Nephron (organoid): ENCODE measurements at regions not wholly inside any gene's neighbourhood (a gene's known extent, or its start where the extent isn't known, plus 50 kb on each side); places are given as distances from the start of the nearest gene placed in this dataset.

ENCODE experiments used
- H3K27ac Mint-ChIP-seq, 3 experiments: 2 replicates each; pipeline ENCODE4 v1.8.0; 2020; ENCODE audit warnings: mixed read lengths in 3 of 3, mild to moderate bottlenecking in 2 of 3, moderate library complexity in 1 of 3
- H3K27me3 Mint-ChIP-seq: 2 replicates; pipeline ENCODE4 v1.8.0; 2021; ENCODE audit warnings: low read depth, mild to moderate bottlenecking, moderate library complexity, mixed read lengths
- H3K36me3 Mint-ChIP-seq: 2 replicates; pipeline ENCODE4 v1.8.0; 2020; ENCODE audit warnings: low read depth, mixed read lengths
- H3K4me1 Mint-ChIP-seq: 2 replicates; pipeline ENCODE4 v1.8.0; 2020; ENCODE audit warnings: mixed read lengths
- H3K4me3 Mint-ChIP-seq, 3 experiments: 2 replicates each; pipeline ENCODE4 v1.8.0; 2020; ENCODE audit warnings: mild to moderate bottlenecking in 3 of 3, mixed read lengths in 3 of 3, moderate library complexity in 2 of 3
- H3K9me3 Mint-ChIP-seq: 2 replicates; pipeline ENCODE4 v1.8.0; 2020; ENCODE audit warnings: mixed read lengths
- CTCF ChIP-seq, 3 experiments: fragments of 200-600 bp; sonication (generic); IDR thresholded peaks; one replicate each; pipeline ENCODE4 v1.5.0; 2021; ENCODE audit warnings: antibody characterized with exemption in 3 of 3; ENCODE audit not compliant: unreplicated experiment in 3 of 3

DNA sequence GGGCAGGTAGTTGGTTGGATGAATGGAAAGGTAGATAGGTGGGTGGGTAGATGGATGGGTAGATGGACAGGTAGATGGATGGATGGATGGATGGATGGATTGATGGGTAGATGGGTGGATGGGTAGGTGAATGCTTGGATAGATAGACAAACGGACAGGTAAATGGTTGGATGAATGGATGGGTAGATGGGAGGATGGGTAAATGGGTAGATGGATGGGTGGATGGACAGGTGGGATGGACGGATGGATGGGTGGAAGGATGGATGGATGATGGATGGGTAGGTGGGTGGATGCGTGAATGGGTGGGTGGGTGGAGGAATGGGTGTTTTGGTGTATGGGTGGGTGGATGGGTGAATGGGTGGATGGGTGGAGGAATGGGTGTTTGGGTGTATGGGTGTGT, 50.1 kb upstream of the ASAP2 start:
- no peak for TF ChIP-seq CTCF (IDR thresholded peaks at IDR 0.05; ENCODE audit: unreplicated experiment in 3 of 3)
- Mint-ChIP-seq H3K27ac (no peak overlapping the region), H3K27me3 (peaks cover 12% of the 10 kb centered on the region), H3K36me3 (no peaks in the 10 kb centered on the region), H3K9me3 (peaks cover 5% of the 10 kb centered on the region), H3K4me1 (peaks cover 12% of the 10 kb centered on the region), H3K4me3 (no peak overlapping the region)

- H3K36me3 Mint-ChIP-seq, result no peaks in the 10 kb centered on the region
- peaks cover 12% of the 10 kb centered on the region for H3K4me1 Mint-ChIP-seq
- no peak for TF ChIP-seq CTCF (IDR thresholded peaks at IDR 0.05; ENCODE audit: unreplicated experiment in 3 of 3)
- H3K27ac Mint-ChIP-seq, result no peak overlapping the region
- no peak overlapping the region for H3K4me3 Mint-ChIP-seq
- H3K27me3 Mint-ChIP-seq, result peaks cover 15% of the 10 kb centered on the region
- peaks cover 5% of the 10 kb centered on the region for H3K9me3 Mint-ChIP-seq
Measured at GRCh38 chr2:9154061-9154460, 52.6 kb upstream of the ASAP2 start.

- Mint-ChIP-seq H3K36me3 (no peaks in the 10 kb centered on the region), H3K4me3 (no peak overlapping the region), H3K27me3 (peaks cover 16% of the 10 kb centered on the region), H3K4me1 (peaks cover 12% of the 10 kb centered on the region), H3K27ac (peak overlapping the region; percentile 67 to 95 (median 74)), H3K9me3 (peaks cover 5% of the 10 kb centered on the region)
- no peak for TF ChIP-seq CTCF (IDR thresholded peaks at IDR 0.05; ENCODE audit: unreplicated experiment in 3 of 3)
Measured at GRCh38 chr2:9153643-9153980, 53.0 kb upstream of the ASAP2 start.

DNA sequence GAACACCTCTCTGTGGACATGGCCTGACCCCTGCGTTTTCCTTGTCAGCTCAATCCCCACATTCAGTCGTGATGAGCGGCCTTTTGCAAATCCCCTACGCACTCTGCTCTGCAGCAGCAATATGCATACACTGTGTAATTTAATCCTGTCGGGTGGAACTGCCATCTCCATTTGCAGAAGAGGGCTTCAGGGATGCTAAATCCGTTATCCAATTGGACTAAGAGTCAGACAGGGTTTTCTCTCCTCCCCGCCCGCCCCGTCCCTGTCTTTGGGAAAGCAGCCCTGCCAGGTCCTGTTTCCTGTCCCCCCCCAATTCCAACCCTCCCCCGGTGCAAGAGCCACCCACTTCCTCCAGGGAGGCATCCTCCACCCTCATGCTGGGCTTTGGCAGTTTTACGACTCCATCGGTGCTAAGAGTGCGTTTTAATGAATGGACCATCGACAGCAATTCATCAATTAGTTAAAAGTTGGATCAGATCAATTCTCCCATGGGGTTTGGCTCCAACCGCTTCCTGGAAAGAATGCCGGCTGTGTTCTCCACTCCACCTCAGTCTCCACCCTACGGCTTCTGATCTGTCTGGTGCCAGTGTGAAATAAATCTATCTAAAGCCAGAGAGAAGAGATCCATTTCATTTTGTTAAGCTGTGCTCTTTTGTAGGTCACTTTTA, 53.5 kb upstream of the ASAP2 start:
- Mint-ChIP-seq H3K27me3 (peaks cover 21% of the 10 kb centered on the region), H3K4me3 (peak overlapping the region; percentile 12 to 53 (median 46)), H3K9me3 (peaks cover 5% of the 10 kb centered on the region), H3K4me1 (peaks cover 12% of the 10 kb centered on the region), H3K27ac (peak overlapping the region; percentile 67 to 95 (median 74)), H3K36me3 (no peaks in the 10 kb centered on the region)
- no peak for TF ChIP-seq CTCF (IDR thresholded peaks at IDR 0.05; ENCODE audit: unreplicated experiment in 3 of 3)

DNA sequence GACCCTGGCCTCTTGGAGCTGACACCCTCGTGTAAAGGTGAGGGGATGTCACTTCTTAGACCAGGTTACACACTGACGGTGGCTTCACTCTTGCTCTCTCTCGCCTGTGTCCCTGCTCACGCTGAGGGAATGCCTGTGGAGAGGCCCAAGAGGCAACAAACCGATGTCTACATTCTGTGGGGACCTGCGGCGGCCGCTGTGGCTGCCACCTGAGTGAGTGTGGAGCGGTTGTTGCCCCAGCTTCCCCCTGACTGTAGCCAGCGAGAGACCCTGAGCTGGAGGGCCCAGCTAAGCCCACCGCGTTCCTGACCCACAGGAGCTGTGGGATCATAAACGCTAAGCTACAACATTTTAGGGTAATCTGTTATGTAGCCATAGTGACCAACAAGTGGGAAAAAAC, 55.7 kb upstream of the ASAP2 start:
- H3K9me3 Mint-ChIP-seq, result peaks cover 5% of the 10 kb centered on the region
- H3K27me3 Mint-ChIP-seq, result peaks cover 18% of the 10 kb centered on the region
- H3K4me3 Mint-ChIP-seq, result no peak overlapping the region
- H3K4me1 Mint-ChIP-seq, result peaks cover 12% of the 10 kb centered on the region
- no peak overlapping the region for H3K27ac Mint-ChIP-seq
- TF ChIP-seq CTCF (IDR thresholded peaks at IDR 0.05; ENCODE audit: unreplicated experiment in 3 of 3), result no peak
- H3K36me3 Mint-ChIP-seq, result no peaks in the 10 kb centered on the region

DNA sequence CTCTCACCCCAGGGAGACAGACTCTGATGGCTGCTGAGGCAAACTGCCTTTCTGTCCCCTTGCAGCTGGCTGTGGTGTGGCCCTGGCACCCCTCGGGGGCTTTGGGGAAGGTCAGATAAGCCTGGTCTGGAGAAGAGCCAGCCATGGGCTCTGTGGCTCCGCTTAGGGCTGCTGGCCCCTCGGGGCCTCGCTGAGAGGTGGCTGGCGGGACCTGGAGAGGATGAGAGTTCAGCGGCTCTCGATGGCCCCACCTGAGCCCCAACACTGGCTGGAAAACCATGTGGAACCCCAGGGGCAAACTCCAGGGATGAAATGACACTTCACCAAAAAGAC, 56.1 kb upstream of the ASAP2 start:
- H3K4me1 Mint-ChIP-seq, result peaks cover 12% of the 10 kb centered on the region

More for the DNA sequence above, 56.1 kb upstream of the ASAP2 start:
- Mint-ChIP-seq H3K4me3 (no peak overlapping the region), H3K27ac (no peak overlapping the region), H3K9me3 (peaks cover 5% of the 10 kb centered on the region), H3K27me3 (peaks cover 22% of the 10 kb centered on the region), H3K36me3 (no peaks in the 10 kb centered on the region)
- no peak for TF ChIP-seq CTCF (IDR thresholded peaks at IDR 0.05; ENCODE audit: unreplicated experiment in 3 of 3)
